ENCODE measurements at regions not wholly inside any gene's neighbourhood (a gene's known extent, or its start where the extent isn't known, plus 50 kb on each side); places are given as distances from the start of the nearest gene placed in this dataset.

DNA sequence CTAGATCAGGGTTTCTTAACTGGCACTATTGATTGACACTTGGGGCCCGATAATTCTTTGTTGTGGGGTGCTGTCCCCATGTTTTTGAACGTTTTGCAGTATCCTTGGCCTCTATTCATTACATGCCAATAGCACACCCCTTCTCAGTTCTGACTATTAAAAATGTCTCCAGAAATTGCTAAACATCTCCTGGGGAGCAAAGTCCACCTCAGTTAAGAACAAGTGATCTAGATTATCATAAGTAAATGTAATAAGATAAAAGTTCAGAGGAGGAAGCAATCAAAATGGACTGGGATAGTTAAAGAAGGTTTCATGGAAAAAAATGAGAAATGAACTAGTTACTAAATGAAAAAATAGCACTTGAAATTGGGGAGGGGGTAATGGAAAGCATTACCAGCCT is 98.1 kb upstream of the MIR17HG start:
- TF ChIP-seq SUZ12 (IDR thresholded peaks at IDR 0.05; ENCODE audit: extremely low read depth, insufficient read depth, insufficient read length), result no peak
- no peak for TF ChIP-seq ZNF274 (IDR thresholded peaks at IDR 0.05; ENCODE audit: low read depth, low read length)
- TF ChIP-seq YY1 (IDR thresholded peaks at IDR 0.05; ENCODE audit: insufficient read depth, insufficient read length), result no peak
